WTC11 (cell line): ENCODE measurements at regions not wholly inside any gene's neighbourhood (a gene's known extent, or its start where the extent isn't known, plus 50 kb on each side); places are given as distances from the start of the nearest gene placed in this dataset.

Experiments
- ATAC-seq: fragments of 200-7000 bp; cut with Tn5 transposase; 2 replicates; pipeline ENCODE4 v1.10.0; 2021; ENCODE audit warnings: mild to moderate bottlenecking, moderate library complexity
- CTCF ChIA-PET: fragments of 300-600 bp; sonication (Branson Sonifier 250); formaldehyde crosslinking; loops from one replicate; lab custom pipeline; 2021; ENCODE audit warnings: antibody characterized with exemption; lab: Charles Lee
- POLR2A ChIA-PET: fragments of 350-600 bp; sonication (Branson Sonifier 250); formaldehyde crosslinking; loops from one replicate; lab custom pipeline; 2021; ENCODE audit warnings: antibody characterized with exemption; lab: Charles Lee
- DNase-seq: peaks from one replicate; pipeline ENCODE4 v3.0.0; 2021; ENCODE audit warnings: low spot score
- H3K27ac Mint-ChIP-seq: 2 replicates; pipeline ENCODE4 v1.8.0; 2021; ENCODE audit warnings: mixed read lengths
- H3K27me3 Mint-ChIP-seq: 2 replicates; pipeline ENCODE4 v1.8.0; 2021; ENCODE audit warnings: low read depth, mild to moderate bottlenecking, moderate library complexity, mixed read lengths
- H3K36me3 Mint-ChIP-seq: 2 replicates; pipeline ENCODE4 v1.8.0; 2021; ENCODE audit warnings: mixed read lengths
- H3K4me1 Mint-ChIP-seq: 2 replicates; pipeline ENCODE4 v1.8.0; 2022; ENCODE audit warnings: mixed read lengths
- H3K4me3 Mint-ChIP-seq: 2 replicates; pipeline ENCODE4 v1.8.0; 2021; ENCODE audit warnings: mild to moderate bottlenecking, moderate library complexity, mixed read lengths
- H3K9me3 Mint-ChIP-seq: 2 replicates; pipeline ENCODE4 v1.8.0; 2021; ENCODE audit warnings: mixed read lengths
- GRHL2 ChIP-seq: fragments of 250-450 bp; sonication (Bioruptor Pico); IDR thresholded peaks from 2 replicates; pipeline ENCODE4 v1.8.0; 2022; ENCODE audit warnings: mild to moderate bottlenecking, moderate library complexity; ENCODE audit not compliant: insufficient replicate concordance, severe bottlenecking
- JAZF1 ChIP-seq: fragments of 250-450 bp; sonication (Bioruptor Pico); IDR thresholded peaks from 2 replicates; pipeline ENCODE4 v1.9.0; 2021; ENCODE audit warnings: moderate library complexity, mild to moderate bottlenecking, inconsistent platforms
- OVOL2 ChIP-seq: fragments of 250-450 bp; sonication (Bioruptor Pico); IDR thresholded peaks from 2 replicates; pipeline ENCODE4 v1.9.0; 2021; ENCODE audit warnings: mild to moderate bottlenecking, borderline replicate concordance
- SMAD4 ChIP-seq: sonication (generic); formaldehyde crosslinking; IDR thresholded peaks from 2 replicates; pipeline ENCODE4 v1.8.0; 2022; ENCODE audit warnings: mild to moderate bottlenecking, missing genetic modification reagents
- SOX15 ChIP-seq: fragments of 250-450 bp; sonication (Bioruptor Pico); IDR thresholded peaks from 2 replicates; pipeline ENCODE4 v1.9.0; 2021; ENCODE audit warnings: mild to moderate bottlenecking
- SP1 ChIP-seq: sonication (generic); formaldehyde crosslinking; conservative IDR thresholded peaks from 2 replicates; pipeline ENCODE4 v1.8.1; 2022; ENCODE audit warnings: missing genetic modification reagents
- TCF7 ChIP-seq: sonication (generic); formaldehyde crosslinking; IDR thresholded peaks from 2 replicates; pipeline ENCODE4 v1.8.0; 2022; ENCODE audit warnings: mild to moderate bottlenecking, low read depth, missing genetic modification reagents, moderate library complexity
- TEAD4 ChIP-seq: sonication (generic); formaldehyde crosslinking; IDR thresholded peaks from 2 replicates; pipeline ENCODE4 v1.8.0; 2022; ENCODE audit warnings: mild to moderate bottlenecking, missing genetic modification reagents
- ZNF219 ChIP-seq: sonication (generic); formaldehyde crosslinking; IDR thresholded peaks from 2 replicates; pipeline ENCODE4 v1.8.0; 2023; ENCODE audit warnings: missing genetic modification reagents, mild to moderate bottlenecking, borderline replicate concordance
- ZNF232 ChIP-seq: sonication (generic); formaldehyde crosslinking; IDR thresholded peaks from 2 replicates; pipeline ENCODE4 v1.8.0; 2022; ENCODE audit warnings: mild to moderate bottlenecking, missing genetic modification reagents
- ZNF416 ChIP-seq: fragments of 250-450 bp; sonication (Bioruptor Pico); IDR thresholded peaks from 2 replicates; pipeline ENCODE4 v1.9.0; 2021; ENCODE audit warnings: mild to moderate bottlenecking, inconsistent platforms
- TF ChIP-seq, protein P1 (sequence below): sonication (generic); formaldehyde crosslinking; IDR thresholded peaks from 2 replicates; pipeline ENCODE4 v1.8.0; 2023; ENCODE audit warnings: missing genetic modification reagents, mild to moderate bottlenecking, borderline replicate concordance
- TF ChIP-seq, protein P2 (sequence below): sonication (generic); formaldehyde crosslinking; IDR thresholded peaks from 2 replicates; pipeline ENCODE4 v1.8.1; 2022; ENCODE audit warnings: mild to moderate bottlenecking, missing genetic modification reagents, moderate library complexity, borderline replicate concordance
- TF ChIP-seq, protein P3 (sequence below): fragments of 200-600 bp; IDR thresholded peaks from 2 replicates; pipeline ENCODE4 v1.8.0; 2022; ENCODE audit warnings: antibody characterized with exemption
- TF ChIP-seq, protein P4 (sequence below): fragments of 250-450 bp; sonication (Bioruptor Pico); IDR thresholded peaks from 2 replicates; pipeline ENCODE4 v1.8.0; 2021; ENCODE audit warnings: mild to moderate bottlenecking
- TF ChIP-seq, protein P5 (sequence below): sonication (generic); formaldehyde crosslinking; conservative IDR thresholded peaks from 2 replicates; pipeline ENCODE4 v1.8.1; 2022; ENCODE audit warnings: mild to moderate bottlenecking, missing genetic modification reagents
- TF ChIP-seq, protein P6 (sequence below): sonication (generic); formaldehyde crosslinking; IDR thresholded peaks from 2 replicates; pipeline ENCODE4 v1.8.0; 2022; ENCODE audit warnings: missing genetic modification reagents
- TF ChIP-seq, protein P7 (sequence below): fragments of 250-450 bp; sonication (Bioruptor Pico); IDR thresholded peaks from 2 replicates; pipeline ENCODE4 v2.1.2; 2022; ENCODE audit warnings: mild to moderate bottlenecking, moderate library complexity
- TF ChIP-seq, protein P8 (sequence below): sonication (generic); formaldehyde crosslinking; IDR thresholded peaks from 2 replicates; pipeline ENCODE4 v1.8.1; 2022; ENCODE audit warnings: low read depth, mild to moderate bottlenecking, moderate library complexity, missing genetic modification reagents, borderline replicate concordance
- TF ChIP-seq, protein P9 (sequence below): sonication (generic); formaldehyde crosslinking; IDR thresholded peaks from 2 replicates; pipeline ENCODE4 v1.8.0; 2022; ENCODE audit warnings: mild to moderate bottlenecking, missing genetic modification reagents

DNA sequence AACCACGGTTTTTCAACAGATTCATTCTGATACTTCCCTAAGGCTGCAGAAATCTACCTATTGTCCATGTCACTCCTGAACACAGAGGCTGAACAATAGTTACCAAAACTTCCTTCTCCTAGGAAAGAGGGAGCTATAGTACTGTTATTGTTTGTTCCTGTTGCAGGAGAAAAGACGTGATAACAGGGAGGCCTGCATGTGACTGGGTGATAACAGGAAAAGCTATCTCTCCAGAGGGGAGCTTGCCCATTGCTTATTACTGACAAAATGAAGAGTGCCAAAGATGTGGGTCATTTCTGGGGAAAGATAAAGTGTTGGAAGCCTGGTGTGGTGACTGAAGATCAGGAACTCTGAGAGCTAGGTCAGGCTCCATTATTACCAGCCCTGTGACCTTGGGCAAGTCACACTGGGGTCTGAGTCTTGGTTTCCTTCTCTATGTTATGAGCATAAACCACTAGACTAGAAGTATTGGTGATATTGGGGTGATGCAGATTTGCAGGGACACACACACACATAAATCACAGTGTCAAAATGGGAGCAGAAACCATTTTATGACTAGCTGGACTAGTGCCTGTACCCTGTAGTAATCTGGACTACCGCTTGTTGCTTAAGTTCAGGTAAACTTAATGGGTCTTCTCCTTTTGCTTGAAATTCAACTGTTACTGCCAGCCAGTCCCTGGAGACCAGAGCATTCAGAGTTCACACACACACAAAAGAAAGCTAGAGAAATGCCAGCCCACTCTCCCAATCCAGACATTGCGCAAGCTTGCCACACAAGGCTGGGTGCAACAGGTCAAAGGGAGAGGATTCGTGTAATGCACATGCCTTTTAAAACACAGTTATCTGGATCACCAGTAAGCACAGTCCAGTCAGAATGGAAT lies 136.0 kb upstream of the CNR1 start (continued):
- TF ChIP-seq, protein P1, sequence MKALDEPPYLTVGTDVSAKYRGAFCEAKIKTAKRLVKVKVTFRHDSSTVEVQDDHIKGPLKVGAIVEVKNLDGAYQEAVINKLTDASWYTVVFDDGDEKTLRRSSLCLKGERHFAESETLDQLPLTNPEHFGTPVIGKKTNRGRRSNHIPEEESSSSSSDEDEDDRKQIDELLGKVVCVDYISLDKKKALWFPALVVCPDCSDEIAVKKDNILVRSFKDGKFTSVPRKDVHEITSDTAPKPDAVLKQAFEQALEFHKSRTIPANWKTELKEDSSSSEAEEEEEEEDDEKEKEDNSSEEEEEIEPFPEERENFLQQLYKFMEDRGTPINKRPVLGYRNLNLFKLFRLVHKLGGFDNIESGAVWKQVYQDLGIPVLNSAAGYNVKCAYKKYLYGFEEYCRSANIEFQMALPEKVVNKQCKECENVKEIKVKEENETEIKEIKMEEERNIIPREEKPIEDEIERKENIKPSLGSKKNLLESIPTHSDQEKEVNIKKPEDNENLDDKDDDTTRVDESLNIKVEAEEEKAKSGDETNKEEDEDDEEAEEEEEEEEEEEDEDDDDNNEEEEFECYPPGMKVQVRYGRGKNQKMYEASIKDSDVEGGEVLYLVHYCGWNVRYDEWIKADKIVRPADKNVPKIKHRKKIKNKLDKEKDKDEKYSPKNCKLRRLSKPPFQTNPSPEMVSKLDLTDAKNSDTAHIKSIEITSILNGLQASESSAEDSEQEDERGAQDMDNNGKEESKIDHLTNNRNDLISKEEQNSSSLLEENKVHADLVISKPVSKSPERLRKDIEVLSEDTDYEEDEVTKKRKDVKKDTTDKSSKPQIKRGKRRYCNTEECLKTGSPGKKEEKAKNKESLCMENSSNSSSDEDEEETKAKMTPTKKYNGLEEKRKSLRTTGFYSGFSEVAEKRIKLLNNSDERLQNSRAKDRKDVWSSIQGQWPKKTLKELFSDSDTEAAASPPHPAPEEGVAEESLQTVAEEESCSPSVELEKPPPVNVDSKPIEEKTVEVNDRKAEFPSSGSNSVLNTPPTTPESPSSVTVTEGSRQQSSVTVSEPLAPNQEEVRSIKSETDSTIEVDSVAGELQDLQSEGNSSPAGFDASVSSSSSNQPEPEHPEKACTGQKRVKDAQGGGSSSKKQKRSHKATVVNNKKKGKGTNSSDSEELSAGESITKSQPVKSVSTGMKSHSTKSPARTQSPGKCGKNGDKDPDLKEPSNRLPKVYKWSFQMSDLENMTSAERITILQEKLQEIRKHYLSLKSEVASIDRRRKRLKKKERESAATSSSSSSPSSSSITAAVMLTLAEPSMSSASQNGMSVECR (CRISPR knock-in tag), result no peak
- TF ChIP-seq SP1 (no peak), SOX15 (CRISPR knock-in tag) (no peak), OVOL2 (CRISPR knock-in tag) (no peak), ZNF416 (CRISPR knock-in tag) (no peak), GRHL2 (CRISPR knock-in tag) (no peak), ZNF232 (no peak)
- TF ChIP-seq, protein P2, sequence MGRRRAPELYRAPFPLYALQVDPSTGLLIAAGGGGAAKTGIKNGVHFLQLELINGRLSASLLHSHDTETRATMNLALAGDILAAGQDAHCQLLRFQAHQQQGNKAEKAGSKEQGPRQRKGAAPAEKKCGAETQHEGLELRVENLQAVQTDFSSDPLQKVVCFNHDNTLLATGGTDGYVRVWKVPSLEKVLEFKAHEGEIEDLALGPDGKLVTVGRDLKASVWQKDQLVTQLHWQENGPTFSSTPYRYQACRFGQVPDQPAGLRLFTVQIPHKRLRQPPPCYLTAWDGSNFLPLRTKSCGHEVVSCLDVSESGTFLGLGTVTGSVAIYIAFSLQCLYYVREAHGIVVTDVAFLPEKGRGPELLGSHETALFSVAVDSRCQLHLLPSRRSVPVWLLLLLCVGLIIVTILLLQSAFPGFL, result no peak
- TF ChIP-seq, protein P3, sequence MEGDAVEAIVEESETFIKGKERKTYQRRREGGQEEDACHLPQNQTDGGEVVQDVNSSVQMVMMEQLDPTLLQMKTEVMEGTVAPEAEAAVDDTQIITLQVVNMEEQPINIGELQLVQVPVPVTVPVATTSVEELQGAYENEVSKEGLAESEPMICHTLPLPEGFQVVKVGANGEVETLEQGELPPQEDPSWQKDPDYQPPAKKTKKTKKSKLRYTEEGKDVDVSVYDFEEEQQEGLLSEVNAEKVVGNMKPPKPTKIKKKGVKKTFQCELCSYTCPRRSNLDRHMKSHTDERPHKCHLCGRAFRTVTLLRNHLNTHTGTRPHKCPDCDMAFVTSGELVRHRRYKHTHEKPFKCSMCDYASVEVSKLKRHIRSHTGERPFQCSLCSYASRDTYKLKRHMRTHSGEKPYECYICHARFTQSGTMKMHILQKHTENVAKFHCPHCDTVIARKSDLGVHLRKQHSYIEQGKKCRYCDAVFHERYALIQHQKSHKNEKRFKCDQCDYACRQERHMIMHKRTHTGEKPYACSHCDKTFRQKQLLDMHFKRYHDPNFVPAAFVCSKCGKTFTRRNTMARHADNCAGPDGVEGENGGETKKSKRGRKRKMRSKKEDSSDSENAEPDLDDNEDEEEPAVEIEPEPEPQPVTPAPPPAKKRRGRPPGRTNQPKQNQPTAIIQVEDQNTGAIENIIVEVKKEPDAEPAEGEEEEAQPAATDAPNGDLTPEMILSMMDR, result no peak
- TF ChIP-seq, all 79 proteins: peak for 0

DNA sequence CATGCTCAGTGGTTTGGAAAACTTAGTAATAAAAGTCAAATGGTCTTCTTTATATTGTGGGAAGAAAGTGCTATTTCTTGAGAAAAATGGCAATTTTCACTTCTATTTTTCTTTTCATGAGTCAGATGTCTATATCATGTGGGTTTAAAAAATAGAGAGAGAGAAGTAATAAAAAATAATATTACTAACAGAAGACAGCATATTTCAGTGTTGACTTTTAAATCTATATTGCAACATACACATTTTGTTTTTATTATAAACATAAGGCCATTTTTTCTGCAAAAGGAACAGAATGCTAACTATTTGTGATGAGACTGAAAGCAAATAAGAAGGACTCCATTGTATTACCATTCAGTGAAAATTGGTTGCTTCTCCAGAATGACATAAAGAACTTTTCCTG lies 135.1 kb upstream of the CNR1 start:
- H3K4me1 Mint-ChIP-seq, result peaks cover 18% of the 10 kb centered on the region
- DNase-seq (no peak), ATAC-seq (no peak)
- H3K27ac Mint-ChIP-seq, result no peak overlapping the region
- H3K27me3 Mint-ChIP-seq, result no peaks in the 10 kb centered on the region
- no peaks in the 10 kb centered on the region for H3K36me3 Mint-ChIP-seq
- POLR2A ChIA-PET, result no interaction called here
- CTCF ChIA-PET, result no interaction called here
- H3K4me3 Mint-ChIP-seq, result no peak overlapping the region
- no peaks in the 10 kb centered on the region; the same call in 1 of the 2 replicates for H3K9me3 Mint-ChIP-seq
- TF ChIP-seq ZNF219 (CRISPR knock-in tag) (no peak), SMAD4 (no peak), TEAD4 (CRISPR knock-in tag) (no peak), SP1 (no peak), TCF7 (CRISPR knock-in tag) (no peak), JAZF1 (CRISPR knock-in tag) (no peak)
- TF ChIP-seq, protein P4, sequence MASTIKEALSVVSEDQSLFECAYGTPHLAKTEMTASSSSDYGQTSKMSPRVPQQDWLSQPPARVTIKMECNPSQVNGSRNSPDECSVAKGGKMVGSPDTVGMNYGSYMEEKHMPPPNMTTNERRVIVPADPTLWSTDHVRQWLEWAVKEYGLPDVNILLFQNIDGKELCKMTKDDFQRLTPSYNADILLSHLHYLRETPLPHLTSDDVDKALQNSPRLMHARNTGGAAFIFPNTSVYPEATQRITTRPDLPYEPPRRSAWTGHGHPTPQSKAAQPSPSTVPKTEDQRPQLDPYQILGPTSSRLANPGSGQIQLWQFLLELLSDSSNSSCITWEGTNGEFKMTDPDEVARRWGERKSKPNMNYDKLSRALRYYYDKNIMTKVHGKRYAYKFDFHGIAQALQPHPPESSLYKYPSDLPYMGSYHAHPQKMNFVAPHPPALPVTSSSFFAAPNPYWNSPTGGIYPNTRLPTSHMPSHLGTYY, result no peak
- TF ChIP-seq, protein P5, sequence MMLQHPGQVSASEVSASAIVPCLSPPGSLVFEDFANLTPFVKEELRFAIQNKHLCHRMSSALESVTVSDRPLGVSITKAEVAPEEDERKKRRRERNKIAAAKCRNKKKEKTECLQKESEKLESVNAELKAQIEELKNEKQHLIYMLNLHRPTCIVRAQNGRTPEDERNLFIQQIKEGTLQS, result no peak
- TF ChIP-seq, protein P6, sequence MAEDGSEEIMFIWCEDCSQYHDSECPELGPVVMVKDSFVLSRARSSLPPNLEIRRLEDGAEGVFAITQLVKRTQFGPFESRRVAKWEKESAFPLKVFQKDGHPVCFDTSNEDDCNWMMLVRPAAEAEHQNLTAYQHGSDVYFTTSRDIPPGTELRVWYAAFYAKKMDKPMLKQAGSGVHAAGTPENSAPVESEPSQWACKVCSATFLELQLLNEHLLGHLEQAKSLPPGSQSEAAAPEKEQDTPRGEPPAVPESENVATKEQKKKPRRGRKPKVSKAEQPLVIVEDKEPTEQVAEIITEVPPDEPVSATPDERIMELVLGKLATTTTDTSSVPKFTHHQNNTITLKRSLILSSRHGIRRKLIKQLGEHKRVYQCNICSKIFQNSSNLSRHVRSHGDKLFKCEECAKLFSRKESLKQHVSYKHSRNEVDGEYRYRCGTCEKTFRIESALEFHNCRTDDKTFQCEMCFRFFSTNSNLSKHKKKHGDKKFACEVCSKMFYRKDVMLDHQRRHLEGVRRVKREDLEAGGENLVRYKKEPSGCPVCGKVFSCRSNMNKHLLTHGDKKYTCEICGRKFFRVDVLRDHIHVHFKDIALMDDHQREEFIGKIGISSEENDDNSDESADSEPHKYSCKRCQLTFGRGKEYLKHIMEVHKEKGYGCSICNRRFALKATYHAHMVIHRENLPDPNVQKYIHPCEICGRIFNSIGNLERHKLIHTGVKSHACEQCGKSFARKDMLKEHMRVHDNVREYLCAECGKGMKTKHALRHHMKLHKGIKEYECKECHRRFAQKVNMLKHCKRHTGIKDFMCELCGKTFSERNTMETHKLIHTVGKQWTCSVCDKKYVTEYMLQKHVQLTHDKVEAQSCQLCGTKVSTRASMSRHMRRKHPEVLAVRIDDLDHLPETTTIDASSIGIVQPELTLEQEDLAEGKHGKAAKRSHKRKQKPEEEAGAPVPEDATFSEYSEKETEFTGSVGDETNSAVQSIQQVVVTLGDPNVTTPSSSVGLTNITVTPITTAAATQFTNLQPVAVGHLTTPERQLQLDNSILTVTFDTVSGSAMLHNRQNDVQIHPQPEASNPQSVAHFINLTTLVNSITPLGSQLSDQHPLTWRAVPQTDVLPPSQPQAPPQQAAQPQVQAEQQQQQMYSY, result no peak
- TF ChIP-seq, protein P7, sequence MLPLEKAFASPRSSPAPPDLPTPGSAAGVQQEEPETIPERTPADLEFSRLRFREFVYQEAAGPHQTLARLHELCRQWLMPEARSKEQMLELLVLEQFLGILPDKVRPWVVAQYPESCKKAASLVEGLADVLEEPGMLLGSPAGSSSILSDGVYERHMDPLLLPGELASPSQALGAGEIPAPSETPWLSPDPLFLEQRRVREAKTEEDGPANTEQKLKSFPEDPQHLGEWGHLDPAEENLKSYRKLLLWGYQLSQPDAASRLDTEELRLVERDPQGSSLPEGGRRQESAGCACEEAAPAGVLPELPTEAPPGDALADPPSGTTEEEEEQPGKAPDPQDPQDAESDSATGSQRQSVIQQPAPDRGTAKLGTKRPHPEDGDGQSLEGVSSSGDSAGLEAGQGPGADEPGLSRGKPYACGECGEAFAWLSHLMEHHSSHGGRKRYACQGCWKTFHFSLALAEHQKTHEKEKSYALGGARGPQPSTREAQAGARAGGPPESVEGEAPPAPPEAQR (CRISPR knock-in tag), result no peak
- TF ChIP-seq, protein P8, sequence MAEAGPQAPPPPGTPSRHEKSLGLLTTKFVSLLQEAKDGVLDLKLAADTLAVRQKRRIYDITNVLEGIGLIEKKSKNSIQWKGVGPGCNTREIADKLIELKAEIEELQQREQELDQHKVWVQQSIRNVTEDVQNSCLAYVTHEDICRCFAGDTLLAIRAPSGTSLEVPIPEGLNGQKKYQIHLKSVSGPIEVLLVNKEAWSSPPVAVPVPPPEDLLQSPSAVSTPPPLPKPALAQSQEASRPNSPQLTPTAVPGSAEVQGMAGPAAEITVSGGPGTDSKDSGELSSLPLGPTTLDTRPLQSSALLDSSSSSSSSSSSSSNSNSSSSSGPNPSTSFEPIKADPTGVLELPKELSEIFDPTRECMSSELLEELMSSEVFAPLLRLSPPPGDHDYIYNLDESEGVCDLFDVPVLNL, result no peak
- TF ChIP-seq, protein P9, sequence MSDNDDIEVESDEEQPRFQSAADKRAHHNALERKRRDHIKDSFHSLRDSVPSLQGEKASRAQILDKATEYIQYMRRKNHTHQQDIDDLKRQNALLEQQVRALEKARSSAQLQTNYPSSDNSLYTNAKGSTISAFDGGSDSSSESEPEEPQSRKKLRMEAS, result no peak
